ENCODE measurements at regions not wholly inside any gene's neighbourhood (a gene's known extent, or its start where the extent isn't known, plus 50 kb on each side); places are given as distances from the start of the nearest gene placed in this dataset.

DNA sequence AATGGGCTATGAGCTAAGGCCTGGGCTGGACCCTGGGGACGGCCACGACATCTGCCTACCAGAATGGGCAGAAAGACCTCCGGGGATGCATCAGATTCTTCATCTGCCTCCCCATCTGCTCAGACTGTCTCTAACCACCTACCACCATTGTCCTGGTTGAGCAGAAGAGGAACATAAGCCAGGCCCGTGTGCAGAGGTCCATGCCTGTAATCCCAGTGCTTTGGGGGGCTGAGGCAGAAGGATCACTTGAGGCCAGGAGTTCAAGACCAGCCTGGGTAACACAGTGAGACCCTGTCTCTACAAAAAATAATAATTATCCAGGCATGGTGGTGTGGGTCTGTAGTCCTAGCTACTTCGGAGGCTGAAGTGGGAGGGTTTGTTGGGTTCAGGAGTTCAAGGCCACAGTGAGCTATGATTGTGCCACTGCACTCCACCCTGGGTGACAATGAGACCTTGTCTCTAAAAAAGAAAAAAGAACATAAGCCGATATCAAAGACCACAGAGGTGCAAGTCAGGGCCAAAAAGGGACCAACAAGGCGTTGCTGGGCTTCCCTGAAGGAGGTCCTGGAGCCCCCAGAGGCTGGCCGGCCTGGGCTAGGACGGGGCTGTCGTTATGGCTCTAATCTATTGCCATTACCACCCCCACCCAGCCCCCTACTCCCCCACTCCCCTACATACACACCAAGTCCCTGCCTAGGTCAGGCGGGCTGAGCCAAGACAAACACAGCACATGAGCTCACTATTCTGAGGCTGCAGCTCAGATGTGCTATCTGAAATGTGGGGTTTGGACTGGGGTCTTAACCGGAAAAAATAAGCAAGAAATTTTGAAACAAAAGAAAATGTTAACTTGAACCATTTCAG is 239.2 kb upstream of the RAB4A start:
- DNase-seq (ENCODE audit: low spot score), result no peak

DNA sequence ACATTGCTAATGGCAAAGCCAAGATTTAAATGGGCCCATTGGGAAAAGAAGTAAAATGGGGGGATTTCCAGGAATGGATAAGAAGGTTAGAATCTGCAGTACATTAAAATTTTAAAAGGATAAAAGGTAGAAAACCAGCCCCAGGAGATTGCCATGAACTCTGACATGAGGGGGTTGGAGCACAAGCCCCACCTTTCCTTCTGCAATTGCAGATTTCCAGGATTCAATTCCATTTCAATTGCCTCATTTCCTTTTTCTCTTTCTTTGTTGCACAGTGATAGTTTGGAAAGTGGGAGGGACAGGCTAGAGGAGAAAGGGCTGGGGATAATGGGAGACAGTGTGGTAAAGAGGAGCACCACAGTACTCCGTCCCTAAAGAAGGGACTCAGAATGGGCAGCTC is 238.5 kb upstream of the RAB4A start:
- DNase-seq (ENCODE audit: low spot score), result no peak

DNA sequence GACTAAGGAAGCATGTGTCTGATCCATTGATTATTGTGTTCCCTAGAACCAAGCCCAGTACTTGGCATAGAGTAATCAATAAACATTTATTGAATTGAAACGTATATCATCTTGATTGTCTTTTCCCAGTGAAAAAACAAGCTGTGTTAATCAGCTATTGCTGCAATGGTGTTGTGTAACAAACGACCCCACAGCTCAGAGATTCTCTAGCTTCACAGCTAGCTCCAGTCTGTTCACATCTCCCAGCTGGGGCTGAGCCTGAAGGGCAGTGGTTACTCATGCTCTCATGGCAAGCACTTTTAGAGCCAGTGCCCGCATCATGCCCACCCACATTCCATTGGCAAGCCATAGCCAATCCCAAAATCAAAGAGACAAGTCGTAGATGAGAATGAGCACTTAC is 237.4 kb upstream of the RAB4A start:
- no peak for DNase-seq (ENCODE audit: low spot score)

DNA sequence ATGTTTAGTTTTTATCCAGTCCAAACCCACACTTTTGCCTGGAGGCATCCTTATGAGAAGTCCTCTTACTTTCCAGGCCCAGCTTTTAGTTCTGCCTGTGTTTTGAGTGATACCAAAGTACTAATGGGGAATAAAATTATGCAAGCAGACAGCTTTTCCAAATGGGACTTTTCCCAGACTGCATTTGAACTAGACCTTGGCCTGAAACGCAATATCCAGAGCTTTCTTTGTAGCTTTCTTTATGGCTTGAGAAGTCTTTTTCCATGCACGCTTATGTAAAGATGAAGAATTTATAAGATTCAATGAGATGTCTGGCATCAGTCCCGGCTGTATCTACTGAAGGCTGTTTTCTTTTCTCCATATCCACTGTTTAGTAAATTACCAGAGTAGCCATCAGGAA is 236.6 kb upstream of the RAB4A start:
- no peak for DNase-seq (ENCODE audit: low spot score)

DNA sequence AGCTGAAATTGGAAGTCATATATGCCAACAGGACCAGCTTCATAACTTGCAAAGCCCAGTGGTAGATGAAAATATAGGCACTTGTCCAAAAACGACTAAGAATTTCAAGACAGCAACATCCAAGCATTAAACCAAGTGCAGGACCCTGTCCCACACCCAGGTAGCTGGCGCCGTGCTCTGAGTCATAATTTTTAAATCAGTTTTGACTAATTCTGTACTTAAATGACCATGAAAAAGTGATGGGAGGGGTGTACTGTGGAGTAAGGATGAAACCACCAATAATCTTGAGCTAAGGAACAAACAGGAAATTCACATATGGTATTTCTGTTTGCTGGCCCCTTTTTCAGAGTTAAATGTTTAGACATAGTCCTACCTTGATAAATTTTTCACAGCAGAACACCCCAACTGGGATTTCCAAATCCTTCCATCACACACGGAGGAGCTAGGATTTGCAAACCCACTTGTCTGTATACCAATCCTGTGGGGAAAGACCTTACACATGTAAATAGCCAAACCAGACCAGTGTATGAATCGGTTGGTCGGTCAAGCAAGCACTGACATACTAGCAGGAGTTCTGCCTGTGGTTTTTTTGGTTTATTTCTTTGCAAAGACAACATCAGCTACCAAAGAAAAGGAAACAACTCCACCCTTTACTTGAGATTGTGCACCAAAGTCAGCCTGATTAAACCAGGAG is 235.7 kb upstream of the RAB4A start:
- no peak for DNase-seq (ENCODE audit: low spot score)

DNA sequence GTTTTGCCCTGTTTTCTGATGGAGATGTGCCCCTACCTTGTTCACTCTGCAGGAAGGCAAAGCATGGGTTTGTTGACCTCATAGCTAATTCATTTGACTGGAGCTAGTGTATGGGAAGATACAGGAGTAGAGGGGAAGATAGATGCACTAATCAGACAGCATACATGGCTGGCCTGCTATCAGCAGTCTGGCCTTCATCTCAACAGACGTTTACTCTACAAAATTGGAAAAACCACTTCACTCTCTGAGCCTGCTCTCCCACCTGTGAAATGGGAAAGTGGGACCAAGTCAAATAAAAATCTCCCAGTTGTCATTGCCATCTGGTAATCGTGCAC is 235.2 kb upstream of the RAB4A start:
- no peak for DNase-seq (ENCODE audit: low spot score)

DNA sequence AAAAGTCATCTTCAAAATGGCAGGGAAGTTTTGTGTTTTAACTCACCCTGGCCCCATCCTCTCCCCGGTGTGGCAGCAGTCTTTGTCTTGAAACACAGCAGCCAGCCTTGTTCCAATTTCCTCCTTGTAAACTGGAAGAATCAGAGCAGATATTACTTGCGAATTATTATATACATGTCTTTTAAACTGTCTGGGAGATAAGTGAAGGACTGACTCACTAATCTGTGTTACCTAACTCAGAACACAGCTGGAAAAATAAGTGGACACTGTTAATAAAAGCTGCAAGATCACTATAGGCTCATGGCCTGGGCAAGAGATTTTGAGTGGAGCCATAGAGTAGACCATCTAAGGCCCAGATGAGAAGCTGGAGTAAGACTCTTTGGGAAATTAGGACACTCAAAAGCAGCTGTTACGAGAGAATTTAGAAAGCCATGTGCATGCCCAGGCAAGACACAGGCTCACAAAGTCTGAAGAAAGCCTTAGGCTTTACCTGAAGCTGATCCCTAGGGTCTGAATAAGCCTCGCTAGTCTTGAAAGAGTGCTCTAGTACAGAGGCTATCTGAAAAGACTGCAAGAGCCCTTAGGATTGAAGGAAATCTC is 233.0 kb upstream of the RAB4A start:
- no peak for DNase-seq (ENCODE audit: low spot score)

DNA sequence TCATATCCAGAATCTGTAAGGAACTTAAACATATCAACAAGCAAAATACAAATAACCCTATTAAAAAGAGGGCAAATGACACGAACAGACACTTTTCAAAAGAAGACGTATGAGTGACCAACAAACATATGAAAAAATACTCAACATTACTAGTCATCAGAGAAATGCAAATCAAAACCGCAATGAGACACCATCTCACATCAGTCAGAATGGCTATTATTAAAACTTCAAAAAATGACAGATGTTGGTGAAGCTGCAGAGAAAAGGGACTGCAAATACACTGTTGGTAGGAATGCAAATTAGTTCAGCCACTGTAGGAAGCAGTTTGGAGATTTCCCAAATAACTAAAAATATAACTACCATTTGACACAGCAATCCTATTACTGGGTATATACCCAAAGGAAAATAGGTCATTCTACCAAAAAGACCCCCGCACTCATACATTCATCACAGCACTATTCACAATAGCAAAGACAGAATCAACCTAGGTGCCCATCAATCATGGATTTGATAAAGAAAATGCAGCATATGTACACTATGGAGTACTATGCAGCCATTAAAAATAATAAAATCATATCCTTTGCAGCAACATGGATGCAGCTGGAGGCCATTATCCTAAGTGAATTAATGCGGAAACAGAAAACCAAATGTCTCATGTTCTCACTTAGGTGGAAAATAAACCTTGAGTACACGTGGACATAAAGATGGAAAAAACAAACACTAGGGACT is 230.1 kb upstream of the RAB4A start:
- DNase-seq (ENCODE audit: low spot score), result no peak

DNA sequence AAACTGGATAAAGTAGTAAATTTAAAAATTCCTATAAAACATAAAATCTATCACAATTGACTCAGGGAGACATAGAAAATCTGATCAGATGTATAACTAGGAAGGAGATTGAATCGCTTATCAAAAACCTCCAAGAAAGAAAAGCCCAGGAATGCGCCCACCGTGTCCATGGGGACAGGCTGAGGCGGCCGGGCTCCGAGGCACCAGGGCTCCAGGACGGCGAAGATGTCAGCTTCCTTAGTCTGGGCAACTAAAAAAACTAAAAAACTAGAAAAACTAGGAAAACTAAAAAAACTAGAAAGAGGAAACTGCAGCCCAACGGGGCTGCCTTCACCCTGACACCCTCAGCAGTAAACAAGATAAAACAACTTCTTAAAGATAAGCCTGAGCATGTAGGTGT is 229.0 kb upstream of the RAB4A start:
- DNase-seq (ENCODE audit: low spot score), result no peak

DNA sequence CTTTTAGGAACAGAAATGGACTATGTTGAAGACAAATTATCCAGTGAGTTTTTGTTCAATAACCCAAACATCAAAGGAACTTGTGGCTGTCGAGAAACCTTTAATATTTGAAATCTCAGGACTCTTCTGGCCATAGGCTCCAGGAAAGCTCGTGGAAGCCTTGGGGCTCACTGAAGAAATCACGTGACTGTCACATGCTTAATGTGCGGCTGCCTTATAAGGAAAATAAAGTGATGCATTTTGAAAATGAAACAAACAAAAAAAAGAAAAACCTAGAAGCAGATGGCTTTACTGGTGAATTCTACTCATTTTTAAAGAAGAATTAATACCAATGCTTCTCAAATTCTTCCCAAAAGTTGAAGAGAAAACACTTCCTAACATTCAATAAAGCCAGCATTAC is 228.4 kb upstream of the RAB4A start:
- DNase-seq (ENCODE audit: low spot score), result no peak

DNA sequence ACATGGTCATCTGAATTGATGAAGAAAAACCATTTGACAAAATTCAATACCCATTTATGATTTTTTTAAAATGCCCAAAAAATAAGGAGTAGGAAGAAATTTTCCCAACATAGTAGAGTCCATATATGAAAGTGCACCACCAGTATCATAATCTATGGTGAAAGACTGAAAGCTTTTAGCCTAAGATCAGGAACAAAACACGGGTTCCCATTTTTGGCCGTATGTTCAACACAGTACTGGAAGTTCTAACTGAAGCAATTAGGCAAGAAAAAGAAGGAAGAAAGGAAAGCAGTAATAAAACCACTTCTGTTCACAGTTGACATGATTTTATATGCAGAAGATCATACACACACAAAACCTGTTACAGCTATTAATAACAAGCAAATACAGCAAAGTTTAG is 227.8 kb upstream of the RAB4A start:
- no peak for DNase-seq (ENCODE audit: low spot score)

DNA sequence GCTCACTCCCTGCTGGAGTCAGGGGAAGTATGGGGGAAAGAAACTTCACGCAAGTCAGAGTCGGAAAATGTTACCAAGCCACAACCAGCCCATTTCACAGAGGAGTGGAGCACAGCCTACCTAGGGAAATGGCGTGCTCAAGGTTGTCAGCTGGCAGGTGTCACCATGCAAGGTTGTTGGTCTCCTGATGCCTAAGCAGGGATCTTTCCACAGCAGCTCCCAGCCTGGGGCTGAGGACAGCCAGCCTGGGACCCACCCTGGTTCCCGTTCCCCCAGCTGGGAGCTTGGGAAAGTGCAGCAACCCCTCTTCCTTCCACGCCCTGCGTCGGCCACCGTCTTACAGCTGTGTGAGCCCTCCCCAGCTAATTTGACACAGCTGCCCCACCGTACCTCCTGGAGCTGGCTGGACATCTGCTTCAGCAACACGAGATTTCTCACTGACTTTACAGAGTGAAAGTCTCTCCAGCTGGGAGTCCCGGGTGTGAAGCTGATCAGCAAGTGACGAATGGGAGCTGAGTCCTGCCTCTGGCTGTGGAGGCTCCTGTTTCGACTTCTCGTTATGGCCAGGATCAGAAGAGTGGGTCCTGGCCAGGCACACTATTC is 224.6 kb upstream of the RAB4A start:
- no peak for DNase-seq (ENCODE audit: low spot score)

DNA sequence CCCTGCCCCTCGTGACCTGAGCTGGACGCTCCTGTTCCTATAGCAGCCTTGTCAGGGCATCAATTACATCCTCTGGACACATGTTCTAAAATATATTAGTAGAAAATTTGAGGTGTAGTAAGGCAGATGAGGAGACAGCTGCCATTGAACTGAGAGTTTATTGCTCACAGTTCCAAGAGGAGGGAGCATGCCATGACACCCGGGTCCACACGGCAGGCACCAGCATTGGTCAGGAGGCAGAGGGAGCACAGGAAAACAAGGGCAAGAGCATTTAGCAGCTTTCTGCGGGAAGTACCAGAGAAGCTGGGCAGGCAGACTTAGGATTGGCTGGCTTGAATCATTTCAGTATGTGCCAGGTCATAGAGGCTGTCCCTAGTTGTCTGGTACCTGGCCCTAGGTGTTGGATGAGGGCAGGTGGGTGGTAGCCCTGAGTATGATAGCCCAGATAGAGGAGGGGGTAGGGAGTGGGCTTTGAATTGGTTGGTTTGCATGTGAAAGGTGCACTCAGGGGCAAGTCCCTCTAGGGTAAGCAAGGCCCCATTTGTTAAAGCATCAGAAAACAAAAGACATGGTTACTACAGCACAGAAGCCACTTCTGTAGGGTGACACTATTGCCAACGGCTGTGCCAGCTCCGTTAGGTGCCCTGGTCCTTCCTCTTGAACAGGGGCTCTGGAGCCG is 223.6 kb upstream of the RAB4A start:
- no peak for DNase-seq (ENCODE audit: low spot score)

DNA sequence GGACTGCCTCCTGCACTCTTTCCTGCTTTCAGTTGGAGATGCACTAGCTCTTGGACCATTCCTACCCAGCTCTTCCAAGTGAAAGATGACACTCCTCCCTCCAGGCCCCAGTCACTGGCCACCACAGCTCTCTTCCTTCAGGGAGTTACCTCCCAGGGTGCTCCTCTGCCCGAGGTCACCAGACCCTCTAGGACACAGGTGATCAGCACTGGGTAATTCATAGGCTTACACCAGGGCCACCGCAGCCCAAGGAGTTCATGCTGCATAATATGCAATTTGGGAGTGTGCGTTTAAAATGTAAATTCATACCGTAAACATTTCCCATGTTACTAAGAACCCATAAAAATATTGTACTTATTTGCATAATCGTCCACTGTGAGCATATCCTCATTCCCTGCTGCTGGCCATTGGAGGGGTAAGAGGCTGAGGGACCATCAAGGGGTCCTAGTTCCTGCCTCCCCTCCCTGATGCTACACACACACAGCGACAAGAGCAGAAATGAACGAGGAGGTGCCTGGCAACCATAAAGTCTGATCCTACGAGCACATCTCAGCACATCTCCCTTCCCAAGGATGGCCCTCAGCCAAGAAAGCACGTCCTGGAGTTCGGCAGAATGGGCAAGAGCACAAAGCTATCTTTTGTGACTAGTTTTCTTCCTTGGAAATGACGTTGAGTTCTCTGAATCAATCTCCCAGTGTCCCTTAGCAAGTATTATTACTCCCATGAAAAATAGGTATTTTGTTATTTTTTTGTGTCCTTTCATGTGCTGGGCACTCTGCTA is 222.9 kb upstream of the RAB4A start:
- no peak for DNase-seq (ENCODE audit: low spot score)

DNA sequence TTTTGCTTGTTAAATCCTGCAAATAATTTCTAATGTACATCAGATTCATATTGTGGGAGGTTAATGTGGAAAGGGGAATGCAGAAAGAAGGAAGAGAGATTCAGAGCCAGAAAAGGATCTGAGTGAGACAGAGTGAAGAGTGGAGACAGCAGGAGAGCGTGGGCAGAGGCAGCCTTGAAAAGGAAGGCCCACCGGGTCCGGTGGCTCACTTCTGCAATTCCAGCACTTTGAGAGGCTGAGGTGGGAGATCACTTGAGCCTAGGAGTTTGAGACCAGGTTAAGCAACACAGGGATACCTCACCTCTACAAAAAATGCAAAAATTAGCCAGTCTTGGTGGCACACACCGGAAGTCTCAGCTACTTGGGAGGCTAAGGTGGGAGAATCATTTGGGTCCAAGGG is 222.0 kb upstream of the RAB4A start:
- no peak for DNase-seq (ENCODE audit: low spot score)

DNA sequence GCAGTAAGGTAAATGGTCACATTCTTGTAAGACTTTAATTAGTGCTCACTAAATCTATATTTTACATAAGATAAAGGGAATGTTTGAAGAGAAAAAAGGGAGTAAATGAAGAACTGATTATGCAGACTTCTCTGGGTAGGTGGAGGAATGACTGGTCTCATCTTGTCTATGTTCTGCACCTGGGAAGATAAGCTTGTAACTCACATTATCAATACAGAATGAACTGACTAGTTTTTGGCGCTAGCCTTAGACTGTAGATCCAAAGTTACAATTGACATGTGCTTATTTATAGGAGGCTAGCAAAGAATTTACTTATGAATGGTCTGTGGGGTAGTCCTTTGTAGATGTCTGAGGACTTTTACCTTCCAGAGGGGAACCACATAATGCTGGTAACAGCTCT is 214.9 kb upstream of the RAB4A start:
- no peak for DNase-seq (ENCODE audit: low spot score)

DNA sequence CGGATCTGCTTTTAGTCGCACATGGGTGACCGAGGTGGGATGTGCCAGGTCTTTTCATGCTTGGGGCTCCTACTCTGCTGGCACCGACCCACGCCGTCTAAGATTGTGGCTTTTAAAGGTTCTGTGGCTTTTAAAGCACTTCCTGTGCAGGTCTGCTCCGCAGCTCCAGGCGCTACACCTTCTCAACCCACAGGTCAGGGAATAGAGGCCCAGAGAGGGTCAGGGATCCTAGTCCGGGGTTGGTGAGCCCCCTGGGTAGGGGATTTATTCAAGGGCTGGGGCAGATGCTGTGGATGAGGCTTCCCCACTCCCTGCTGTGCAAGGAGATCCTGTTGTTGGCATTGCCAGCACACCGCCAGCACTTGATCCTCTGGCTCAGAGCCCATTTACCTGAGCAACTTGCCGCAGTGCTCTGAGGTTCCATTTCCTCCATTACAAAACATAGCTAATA is 212.8 kb upstream of the RAB4A start:
- no peak for DNase-seq (ENCODE audit: low spot score)

DNA sequence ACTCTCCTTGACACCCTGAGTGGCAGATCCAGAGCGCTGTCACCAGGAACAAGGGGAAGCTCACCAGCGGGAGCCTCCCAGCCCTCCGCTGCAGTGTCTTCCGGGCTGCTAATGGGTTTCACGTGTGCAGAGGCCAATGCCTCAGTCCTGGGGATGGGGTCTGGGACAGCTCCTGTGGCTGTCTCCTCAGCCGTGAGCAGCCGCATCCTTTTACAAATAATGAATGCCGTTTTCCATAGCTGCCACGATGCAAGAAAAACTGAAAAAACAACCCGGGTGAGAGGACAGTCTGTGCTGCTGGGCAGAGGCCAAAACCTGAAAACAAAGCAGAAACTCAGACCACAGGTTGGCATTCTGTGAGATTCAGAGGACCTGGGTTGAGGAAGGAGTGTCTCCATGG is 212.2 kb upstream of the RAB4A start:
- no peak for DNase-seq (ENCODE audit: low spot score)

DNA sequence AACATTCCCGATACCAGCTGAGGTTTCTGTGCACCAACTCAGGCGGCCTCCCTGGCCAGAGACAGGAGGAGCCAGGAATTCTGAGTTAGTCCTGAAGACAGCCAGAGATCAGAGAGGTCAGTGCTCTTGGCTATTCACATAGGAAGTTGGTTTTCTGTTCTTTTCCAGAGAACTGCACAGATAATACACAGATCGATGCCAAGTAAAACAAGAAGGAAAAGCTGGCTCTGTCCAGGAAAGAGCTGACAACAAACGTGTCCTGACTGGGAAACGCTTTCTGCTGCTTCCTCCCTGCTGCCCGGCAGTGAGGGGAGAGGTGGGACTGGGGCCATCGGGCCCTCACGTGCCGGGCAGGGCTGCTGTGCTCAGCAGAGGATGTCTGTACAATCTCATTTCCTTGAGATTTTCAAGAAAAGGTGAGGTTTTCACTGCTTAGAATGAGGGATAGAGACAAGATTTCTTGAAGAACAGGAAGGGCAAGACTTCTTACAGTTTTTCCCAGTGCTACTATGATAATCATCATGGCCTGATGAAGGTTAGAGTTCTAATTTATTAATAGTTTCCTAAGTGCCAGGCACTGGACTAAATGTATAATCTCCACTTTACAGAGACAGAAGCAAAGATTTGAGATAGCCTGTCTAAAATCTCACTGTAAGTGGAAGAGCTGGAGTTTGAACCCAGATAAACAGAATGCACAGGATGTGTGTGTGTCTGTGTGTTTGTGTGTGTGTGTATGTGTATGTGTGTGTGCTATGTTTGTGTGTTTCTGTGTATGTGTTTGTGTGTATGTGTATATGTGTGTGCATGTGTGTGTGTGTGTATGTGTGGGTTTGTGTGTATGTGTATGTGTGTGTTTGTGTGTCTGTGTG is 211.0 kb upstream of the RAB4A start:
- DNase-seq (ENCODE audit: low spot score), result no peak

DNA sequence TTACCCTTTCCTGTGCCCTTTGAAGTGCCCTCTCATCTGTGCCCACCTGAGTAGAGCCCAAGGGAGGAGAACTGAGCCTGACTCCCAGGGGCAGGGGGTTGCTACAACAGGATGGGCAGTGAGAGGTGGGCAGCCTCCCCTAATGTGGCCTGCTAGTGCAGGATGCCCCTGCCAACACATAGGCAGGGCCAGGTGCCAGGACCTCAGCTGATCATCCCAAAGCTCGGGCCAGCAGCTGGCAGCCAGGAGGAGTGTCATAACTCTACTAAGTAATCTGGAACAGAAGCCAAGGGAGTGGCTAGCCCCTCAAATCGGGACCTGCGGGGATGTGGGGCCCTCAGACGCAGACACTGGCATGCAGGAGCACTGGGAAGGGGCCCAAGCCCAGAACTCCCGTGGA is 208.8 kb upstream of the RAB4A start:
- no peak for DNase-seq (ENCODE audit: low spot score)
